HUES64 (cell line): ENCODE measurements at regions not wholly inside any gene's neighbourhood (a gene's known extent, or its start where the extent isn't known, plus 50 kb on each side); places are given as distances from the start of the nearest gene placed in this dataset.

Experiments
- H3K27ac ChIP-seq: 2 replicates; pipeline ENCODE4 v1.7.0; 2013; ENCODE audit warnings: low read depth, low read length, inconsistent platforms
- H3K27me3 ChIP-seq: 2 replicates; pipeline ENCODE4 v1.6.1; 2013; ENCODE audit warnings: mild to moderate bottlenecking, low read length; ENCODE audit not compliant: insufficient read depth
- H3K36me3 ChIP-seq: 2 replicates; pipeline ENCODE4 v1.6.1; 2013; ENCODE audit warnings: mild to moderate bottlenecking, low read length; ENCODE audit not compliant: insufficient read depth
- H3K4me1 ChIP-seq: 2 replicates; pipeline ENCODE4 v1.6.1; 2013; ENCODE audit warnings: mild to moderate bottlenecking, low read length, moderate library complexity; ENCODE audit not compliant: insufficient read depth
- H3K4me3 ChIP-seq: 2 replicates; pipeline ENCODE4 v1.5.1; 2013; ENCODE audit warnings: mild to moderate bottlenecking, low read length, moderate library complexity
- H3K9ac ChIP-seq: 2 replicates; pipeline ENCODE4 v1.6.1; 2013; ENCODE audit warnings: mild to moderate bottlenecking, low read depth, low read length
- H3K9me3 ChIP-seq: 2 replicates; pipeline ENCODE4 v1.6.1; 2013; ENCODE audit warnings: low read depth, low read length; ENCODE audit not compliant: insufficient read depth
- WGBS: fragments of 150-250, 120-280 bp; methylation state at CpG from one replicate; pipeline ENCODE4 v1.1.7; 2013; ENCODE audit warnings: missing lambda C conversion rate; 5-methylcytosine and 5-hydroxymethylcytosine counted together

- no peaks in the 10 kb centered on the region for H3K27me3 ChIP-seq
- H3K4me3 ChIP-seq: no peak overlapping the region
- no peak overlapping the region for H3K27ac ChIP-seq
- no peak overlapping the region for H3K9ac ChIP-seq
- peaks cover 27% of the 10 kb centered on the region for H3K4me1 ChIP-seq
- H3K9me3 ChIP-seq: no peaks in the 10 kb centered on the region
- WGBS: 94% methylated on average over 1 of the region's 1 CpG
- H3K36me3 ChIP-seq: no peaks in the 10 kb centered on the region
Observed at GRCh38 chr5:167731951-167732350, 559.5 kb upstream of the WWC1 start.

- no peaks in the 10 kb centered on the region for H3K9me3 ChIP-seq
- no peak overlapping the region for H3K9ac ChIP-seq
- no peaks in the 10 kb centered on the region for H3K36me3 ChIP-seq
- no peak overlapping the region for H3K27ac ChIP-seq
- 98% methylated on average over 2 of the region's 2 CpGs for WGBS
- H3K4me3 ChIP-seq: no peak overlapping the region
- peaks cover 27% of the 10 kb centered on the region for H3K4me1 ChIP-seq
- H3K27me3 ChIP-seq: no peaks in the 10 kb centered on the region
Observed at GRCh38 chr5:167732499-167732898, 558.9 kb upstream of the WWC1 start.

GRCh38 chr5:167736992-167737391 lies 554.5 kb upstream of the WWC1 start:
- Histone ChIP-seq H3K9me3 (no peaks in the 10 kb centered on the region), H3K27ac (no peak overlapping the region), H3K27me3 (no peaks in the 10 kb centered on the region), H3K4me3 (no peak overlapping the region), H3K36me3 (no peaks in the 10 kb centered on the region), H3K9ac (no peak overlapping the region), H3K4me1 (0 out of 2 replicates have a peak, but pooled peaks cover 5% of the 10 kb centered on the region)
- WGBS: 95% methylated on average over 12 of the region's 12 CpGs

- WGBS: 79% methylated on average over 3 of the region's 4 CpGs
- Histone ChIP-seq H3K4me1 (peaks cover 22% of the 10 kb centered on the region), H3K27me3 (no peaks in the 10 kb centered on the region), H3K4me3 (no peak overlapping the region), H3K36me3 (no peaks in the 10 kb centered on the region), H3K9ac (no peak overlapping the region), H3K9me3 (no peaks in the 10 kb centered on the region), H3K27ac (no peak overlapping the region)
Observed at GRCh38 chr5:167743695-167744464, 547.6 kb upstream of the WWC1 start.

GRCh38 chr5:167745868-167746267 lies 545.6 kb upstream of the WWC1 start:
- Histone ChIP-seq H3K27me3 (no peaks in the 10 kb centered on the region), H3K4me3 (no peak overlapping the region), H3K27ac (no peak overlapping the region), H3K4me1 (peaks cover 17% of the 10 kb centered on the region), H3K9me3 (no peaks in the 10 kb centered on the region), H3K9ac (no peak overlapping the region), H3K36me3 (no peaks in the 10 kb centered on the region)
- 86% methylated on average over 6 of the region's 6 CpGs for WGBS

- no peak overlapping the region for H3K4me3 ChIP-seq
- 89% methylated on average over 1 of the region's 1 CpG for WGBS
Observed at GRCh38 chr5:167750586-167750985, 540.9 kb upstream of the WWC1 start.

GRCh38 chr5:167752936-167753335 lies 538.5 kb upstream of the WWC1 start:
- Histone ChIP-seq H3K27me3 (no peaks in the 10 kb centered on the region), H3K36me3 (no peaks in the 10 kb centered on the region), H3K9me3 (no peaks in the 10 kb centered on the region), H3K27ac (no peak overlapping the region), H3K9ac (no peak overlapping the region), H3K4me1 (peaks cover 9% of the 10 kb centered on the region; the same call in 1 of the 2 replicates), H3K4me3 (no peak overlapping the region)
- WGBS: 96% methylated on average over 4 of the region's 4 CpGs

More at GRCh38 chr5:167750586-167750985, 540.9 kb upstream of the WWC1 start:
- H3K9ac ChIP-seq: no peak overlapping the region
- H3K9me3 ChIP-seq: no peaks in the 10 kb centered on the region
- no peak overlapping the region for H3K27ac ChIP-seq
- H3K36me3 ChIP-seq: no peaks in the 10 kb centered on the region
- H3K27me3 ChIP-seq: no peaks in the 10 kb centered on the region
- peaks cover 9% of the 10 kb centered on the region; the same call in 1 of the 2 replicates for H3K4me1 ChIP-seq

- H3K4me1 ChIP-seq: peaks cover 9% of the 10 kb centered on the region; the same call in 1 of the 2 replicates
- H3K9me3 ChIP-seq: no peaks in the 10 kb centered on the region
- WGBS: 90% methylated on average over 5 of the region's 6 CpGs
- no peak overlapping the region for H3K27ac ChIP-seq
- H3K36me3 ChIP-seq: no peaks in the 10 kb centered on the region
- H3K4me3 ChIP-seq: no peak overlapping the region
- H3K27me3 ChIP-seq: no peaks in the 10 kb centered on the region
- no peak overlapping the region for H3K9ac ChIP-seq
Observed at GRCh38 chr5:167753725-167754490, 537.5 kb upstream of the WWC1 start.

- Histone ChIP-seq H3K9ac (no peak overlapping the region), H3K36me3 (no peaks in the 10 kb centered on the region), H3K4me3 (no peak overlapping the region), H3K9me3 (no peaks in the 10 kb centered on the region), H3K4me1 (peaks cover 9% of the 10 kb centered on the region; the same call in 1 of the 2 replicates), H3K27ac (no peak overlapping the region), H3K27me3 (no peaks in the 10 kb centered on the region)
- WGBS: 77% methylated on average over 5 of the region's 5 CpGs
Observed at GRCh38 chr5:167754501-167755021, 536.9 kb upstream of the WWC1 start.

- H3K4me1 ChIP-seq: peaks cover 9% of the 10 kb centered on the region; the same call in 1 of the 2 replicates
- 89% methylated on average over 2 of the region's 2 CpGs for WGBS
- H3K9ac ChIP-seq: no peak overlapping the region
- no peaks in the 10 kb centered on the region for H3K9me3 ChIP-seq
- H3K36me3 ChIP-seq: no peaks in the 10 kb centered on the region
- no peak overlapping the region for H3K27ac ChIP-seq
- H3K27me3 ChIP-seq: no peaks in the 10 kb centered on the region
- H3K4me3 ChIP-seq: no peak overlapping the region
Observed at GRCh38 chr5:167755420-167755819, 536.0 kb upstream of the WWC1 start.
